ENCODE measurements at regions not wholly inside any gene's neighbourhood (a gene's known extent, or its start where the extent isn't known, plus 50 kb on each side); places are given as distances from the start of the nearest gene placed in this dataset.

GRCh38 chr4:45636175-45636574 is 487.7 kb downstream of the GABRG1 start:
- no peaks in the 10 kb centered on the region for H3K79me2 ChIP-seq (ENCODE audit: control insufficient read depth, insufficient read depth, low read length)
- H2AFZ ChIP-seq (ENCODE audit: control insufficient read depth, low read depth, low read length) = no peak overlapping the region
- H3K27ac ChIP-seq (ENCODE audit: control insufficient read depth, insufficient read depth) = no peak overlapping the region
- RAD21 ChIA-PET (ENCODE audit: unreplicated experiment) = no interaction called here
- SMC1A ChIA-PET (ENCODE audit: uncharacterized antibody, unreplicated experiment) = no interaction called here
- H3K27me3 ChIP-seq (replicated peaks in 1 of 2; ENCODE audit: control insufficient read depth in 2 of 2, insufficient read depth in 2 of 2, low read length in 1 of 2) = no peaks in the 10 kb centered on the region
- TF ChIP-seq E2F8 (IDR thresholded peaks at IDR 0.05; ENCODE audit: low read depth, partially characterized antibody) (no peak), SPI1 (IDR thresholded peaks at IDR 0.05; ENCODE audit: borderline replicate concordance, insufficient read depth, low read depth, low read length) (no peak), E4F1 (IDR thresholded peaks at IDR 0.05; ENCODE audit: borderline replicate concordance, partially characterized antibody) (no peak)
- H3K9me3 ChIP-seq (replicated peaks; ENCODE audit: control insufficient read depth, insufficient read depth, low read length) = no peaks in the 10 kb centered on the region
- H3K9ac ChIP-seq (ENCODE audit: control insufficient read depth, insufficient read depth, low read length) = no peak overlapping the region
- intact Hi-C loops (cut with micrococcal nuclease; ENCODE audit: unreplicated experiment) (no loop called here), in situ Hi-C loops (cut with MboI) (no loop called here)
- WGBS (ENCODE audit: insufficient coverage, insufficient replicate concordance, low lambda C conversion rate, missing lambda C conversion rate) = 36% methylated on average over 1 of the region's 1 CpG
- DNase-seq (ENCODE audit: low read depth, low spot score) (no peak), FAIRE-seq (no peak), ATAC-seq (no peak)
- H3K4me3 ChIP-seq = no peak overlapping the region
- H3K4me2 ChIP-seq (ENCODE audit: control insufficient read depth, insufficient read depth) = no peak overlapping the region
- BruUV-seq (replicated peaks) = no TSS peak
- CTCF ChIA-PET = no interaction called here
- no peaks in the 10 kb centered on the region for H3K4me1 ChIP-seq (ENCODE audit: control insufficient read depth, insufficient read depth, low read length)
- no peaks in the 10 kb centered on the region for H4K20me1 ChIP-seq (ENCODE audit: control insufficient read depth, insufficient read depth)
- H3K36me3 ChIP-seq (ENCODE audit: control insufficient read depth in 2 of 2, insufficient read depth in 2 of 2, low read length in 1 of 2) = no peaks in the 10 kb centered on the region
- POLR2A ChIA-PET = no interaction called here

Measured in GM12878 (cell line).